A673 (cell line): ENCODE measurements at regions not wholly inside any gene's neighbourhood (a gene's known extent, or its start where the extent isn't known, plus 50 kb on each side); places are given as distances from the start of the nearest gene placed in this dataset.

Experiments
- CTCF ChIP-seq: fragments of 300-800, 200-600 bp; sonication (generic); conservative IDR thresholded peaks from 2 replicates; pipeline ENCODE4 v1.5.1; 2017; ENCODE audit warnings: low read depth, mild to moderate bottlenecking, antibody characterized with exemption, low read length, moderate library complexity, mixed read lengths
- EZH2 ChIP-seq: fragments of 200-600 bp; sonication (generic); IDR thresholded peaks from 2 replicates; pipeline ENCODE4 v1.6.1; 2017; ENCODE audit warnings: borderline replicate concordance, low read depth, mild to moderate bottlenecking, mixed read lengths, antibody characterized with exemption, low read length; ENCODE audit not compliant: poor library complexity, severe bottlenecking

GRCh38 chr17:77388384-77389306 is 247.9 kb downstream of the SEC14L1 start:
- TF ChIP-seq EZH2, result no peak
- TF ChIP-seq CTCF, result no peak
